Suprapubic skin (tissue), 4 donors: ENCODE measurements at regions not wholly inside any gene's neighbourhood (a gene's known extent, or its start where the extent isn't known, plus 50 kb on each side); places are given as distances from the start of the nearest gene placed in this dataset.

Experiments
- CTCF ChIP-seq, 2 donors: fragments of 200-600 bp in 1 of 2; fragments of 450-650 bp in 1 of 2; sonication (generic) in 1 of 2; IDR thresholded peaks; one replicate each; pipeline ENCODE4 v1.5.1; 2016 to 2019; ENCODE audit warnings: antibody characterized with exemption in 2 of 2, mild to moderate bottlenecking in 1 of 2, moderate library complexity in 1 of 2
- EP300 ChIP-seq: sonication (generic); formaldehyde crosslinking; IDR thresholded peaks from one replicate; pipeline ENCODE4 v1.6.1; 2017; ENCODE audit warnings: antibody characterized with exemption
- POLR2A ChIP-seq, 2 donors: fragments of 450-650 bp; IDR thresholded peaks; one replicate each; pipeline ENCODE4 v1.6.1; 2017; ENCODE audit warnings: antibody characterized with exemption in 2 of 2, mild to moderate bottlenecking in 2 of 2, moderate library complexity in 2 of 2
- POLR2AphosphoS5 ChIP-seq, 3 donors: sonication (generic); formaldehyde crosslinking; IDR thresholded peaks; one replicate each; pipeline ENCODE4 v1.6.1; 2017; ENCODE audit warnings: antibody characterized with exemption in 3 of 3

DNA sequence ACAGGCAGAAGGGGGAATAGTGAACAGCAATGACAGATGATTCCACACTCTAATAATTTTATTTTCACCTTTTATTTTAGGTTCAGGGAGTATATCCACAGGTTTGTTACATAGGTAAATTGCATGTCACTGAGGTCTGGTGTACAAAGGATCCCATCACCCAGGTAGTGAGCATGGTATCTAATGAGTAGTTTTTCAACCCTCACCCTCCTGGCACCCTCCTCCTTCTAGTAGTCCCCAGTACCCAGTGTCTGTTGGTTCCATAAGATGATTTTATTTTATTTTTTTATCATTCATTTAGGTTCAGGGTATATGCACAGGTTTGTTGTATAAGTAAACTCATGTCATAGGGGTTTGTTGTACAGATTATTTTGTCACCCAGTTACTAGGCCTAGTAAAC lies 58.6 kb upstream of the UGT8 start:
- TF ChIP-seq CTCF (IDR thresholded peaks at IDR 0.05) (no peak), POLR2A (IDR thresholded peaks at IDR 0.05) (no peak), EP300 (no peak), POLR2AphosphoS5 (IDR thresholded peaks at IDR 0.05) (no peak)
